Keratinocyte (primary cell): ENCODE measurements at regions not wholly inside any gene's neighbourhood (a gene's known extent, or its start where the extent isn't known, plus 50 kb on each side); places are given as distances from the start of the nearest gene placed in this dataset.

Experiments used
- CTCF ChIP-seq, 3 experiments: IDR thresholded peaks in 1 of 3; conservative IDR thresholded peaks in 1 of 3; optimal IDR thresholded peaks in 1 of 3; 2 replicates in 2 of 3; 3 replicates in 1 of 3; pipeline versions ENCODE3 to v1.5.1; 2011; ENCODE audit warnings: low read length in 3 of 3, mild to moderate bottlenecking in 3 of 3, moderate library complexity in 2 of 3, control low read depth in 1 of 3, inconsistent platforms in 1 of 3; ENCODE audit not compliant: insufficient read depth in 2 of 3; ENCODE audit errors: extremely low read depth in 1 of 3
- EZH2 ChIP-seq: IDR thresholded peaks from one replicate; pipeline ENCODE4 v1.6.1; 2012; ENCODE audit warnings: inconsistent platforms, mild to moderate bottlenecking, low read length, moderate library complexity

GRCh38 chr19:27964185-27964584, 1248.8 kb downstream of the UQCRFS1 start:
- TF ChIP-seq EZH2 (no peak), CTCF (optimal IDR thresholded peaks at IDR 0.05 in 1 of 3, IDR thresholded peaks at IDR 0.05 in 1 of 3, conservative IDR thresholded peaks at IDR 0.05 in 1 of 3; ENCODE audit: extremely low read depth in 1 of 3, insufficient read depth in 2 of 3, low read length in 3 of 3) (no peak)
